ENCODE measurements at regions not wholly inside any gene's neighbourhood (a gene's known extent, or its start where the extent isn't known, plus 50 kb on each side); places are given as distances from the start of the nearest gene placed in this dataset.

DNA sequence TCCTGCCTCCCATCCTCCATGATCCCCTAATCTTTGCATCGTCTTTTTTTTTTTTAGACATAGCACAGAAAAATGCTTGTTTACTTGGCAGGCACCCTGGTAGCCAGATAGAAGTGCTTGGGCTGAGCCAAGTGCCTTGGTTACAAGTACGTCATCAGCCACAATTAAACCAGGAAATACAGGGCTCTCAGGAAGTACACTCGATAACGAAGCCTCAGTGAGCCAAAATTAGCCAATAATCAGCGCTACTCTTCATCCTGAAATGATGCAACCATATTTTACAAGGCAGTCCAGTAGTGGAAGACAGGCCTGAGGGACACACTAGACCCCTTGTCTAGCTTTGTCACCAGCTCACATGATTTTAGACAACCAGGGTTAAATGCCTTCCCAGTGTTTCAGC, 194.0 kb upstream of the NBEA start:
- Histone ChIP-seq H3K4me3 (ENCODE audit: low read depth in 1 of 2, low read length in 2 of 2) (no peak overlapping the region), H3K4me1 (ENCODE audit: control insufficient read depth in 1 of 2, insufficient read depth in 2 of 2, low read length in 2 of 2) (peaks cover 4 to 7% of the 10 kb centered on the region in 2 donors), H3K9ac (ENCODE audit: low read depth in 1 of 2, low read length in 2 of 2) (no peak overlapping the region), H3K27ac (ENCODE audit: low read depth, low read length) (peak overlapping the region; percentile 43), H3K9me3 (ENCODE audit: control insufficient read depth in 1 of 2, low read length in 2 of 2) (no peaks in the 10 kb centered on the region), H3K36me3 (ENCODE audit: control insufficient read depth in 1 of 2, insufficient read depth in 2 of 2, low read length in 2 of 2) (no peaks in the 10 kb centered on the region), H3K27me3 (ENCODE audit: control insufficient read depth in 1 of 2, insufficient read depth in 2 of 2, low read length in 2 of 2) (no peaks in the 10 kb centered on the region)

DNA sequence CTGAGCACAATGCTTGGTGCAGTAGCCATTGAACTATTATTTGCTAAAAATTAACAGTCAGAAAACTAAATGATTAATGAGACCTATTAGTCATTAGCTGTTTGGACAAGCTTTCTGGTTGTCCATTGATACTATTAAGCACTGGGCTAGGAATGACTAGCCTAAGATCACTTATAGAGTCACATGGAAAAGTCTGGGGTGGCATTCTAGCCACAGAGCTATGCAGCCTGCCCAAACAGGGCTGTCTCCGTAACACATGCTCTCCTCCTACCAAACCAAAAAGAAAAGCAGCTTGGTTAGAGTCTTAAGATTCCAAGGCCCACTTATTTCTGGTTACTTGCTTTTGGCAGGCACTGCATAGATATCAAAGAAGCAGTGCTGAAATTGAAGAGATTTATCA, 193.5 kb upstream of the NBEA start:
- H3K36me3 ChIP-seq (ENCODE audit: control insufficient read depth in 1 of 2, insufficient read depth in 2 of 2, low read length in 2 of 2), result no peaks in the 10 kb centered on the region
- H3K4me3 ChIP-seq (ENCODE audit: low read depth in 1 of 2, low read length in 2 of 2), result no peak overlapping the region
- no peaks in the 10 kb centered on the region for H3K9me3 ChIP-seq (ENCODE audit: control insufficient read depth in 1 of 2, low read length in 2 of 2)
- H3K27me3 ChIP-seq (ENCODE audit: control insufficient read depth in 1 of 2, insufficient read depth in 2 of 2, low read length in 2 of 2), result no peaks in the 10 kb centered on the region
- no peak overlapping the region for H3K9ac ChIP-seq (ENCODE audit: low read depth in 1 of 2, low read length in 2 of 2)
- H3K4me1 ChIP-seq (ENCODE audit: control insufficient read depth in 1 of 2, insufficient read depth in 2 of 2, low read length in 2 of 2), result peaks cover 4 to 7% of the 10 kb centered on the region in 2 donors
- peak overlapping the region; percentile 43 for H3K27ac ChIP-seq (ENCODE audit: low read depth, low read length)

DNA sequence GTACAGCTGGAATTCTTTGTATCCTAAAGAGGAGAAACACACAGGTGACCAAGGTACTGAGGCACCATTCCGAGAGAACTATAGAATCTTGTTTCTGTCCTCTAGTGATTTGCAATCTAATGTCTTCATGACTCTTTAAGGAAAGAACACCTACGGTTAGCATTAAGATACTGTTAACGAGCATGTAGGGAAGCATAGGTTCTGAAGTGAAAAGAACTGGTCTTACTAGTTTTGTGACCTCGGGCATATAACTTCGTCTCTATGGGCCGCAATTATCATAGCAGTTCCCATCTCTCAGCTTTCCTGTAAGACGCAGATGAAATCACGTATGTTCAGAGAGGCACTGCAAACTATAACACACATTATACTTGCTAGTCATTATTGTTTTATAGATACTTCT, 193.0 kb upstream of the NBEA start:
- H3K27ac ChIP-seq (ENCODE audit: low read depth, low read length), result no peak overlapping the region
- H3K9ac ChIP-seq (ENCODE audit: low read depth in 1 of 2, low read length in 2 of 2), result no peak overlapping the region
- H3K9me3 ChIP-seq (ENCODE audit: control insufficient read depth in 1 of 2, low read length in 2 of 2), result no peaks in the 10 kb centered on the region
- H3K36me3 ChIP-seq (ENCODE audit: control insufficient read depth in 1 of 2, insufficient read depth in 2 of 2, low read length in 2 of 2), result no peaks in the 10 kb centered on the region
- H3K27me3 ChIP-seq (ENCODE audit: control insufficient read depth in 1 of 2, insufficient read depth in 2 of 2, low read length in 2 of 2), result no peaks in the 10 kb centered on the region
- H3K4me1 ChIP-seq (ENCODE audit: control insufficient read depth in 1 of 2, insufficient read depth in 2 of 2, low read length in 2 of 2), result peaks cover 4 to 7% of the 10 kb centered on the region in 2 donors
- no peak overlapping the region for H3K4me3 ChIP-seq (ENCODE audit: low read depth in 1 of 2, low read length in 2 of 2)

DNA sequence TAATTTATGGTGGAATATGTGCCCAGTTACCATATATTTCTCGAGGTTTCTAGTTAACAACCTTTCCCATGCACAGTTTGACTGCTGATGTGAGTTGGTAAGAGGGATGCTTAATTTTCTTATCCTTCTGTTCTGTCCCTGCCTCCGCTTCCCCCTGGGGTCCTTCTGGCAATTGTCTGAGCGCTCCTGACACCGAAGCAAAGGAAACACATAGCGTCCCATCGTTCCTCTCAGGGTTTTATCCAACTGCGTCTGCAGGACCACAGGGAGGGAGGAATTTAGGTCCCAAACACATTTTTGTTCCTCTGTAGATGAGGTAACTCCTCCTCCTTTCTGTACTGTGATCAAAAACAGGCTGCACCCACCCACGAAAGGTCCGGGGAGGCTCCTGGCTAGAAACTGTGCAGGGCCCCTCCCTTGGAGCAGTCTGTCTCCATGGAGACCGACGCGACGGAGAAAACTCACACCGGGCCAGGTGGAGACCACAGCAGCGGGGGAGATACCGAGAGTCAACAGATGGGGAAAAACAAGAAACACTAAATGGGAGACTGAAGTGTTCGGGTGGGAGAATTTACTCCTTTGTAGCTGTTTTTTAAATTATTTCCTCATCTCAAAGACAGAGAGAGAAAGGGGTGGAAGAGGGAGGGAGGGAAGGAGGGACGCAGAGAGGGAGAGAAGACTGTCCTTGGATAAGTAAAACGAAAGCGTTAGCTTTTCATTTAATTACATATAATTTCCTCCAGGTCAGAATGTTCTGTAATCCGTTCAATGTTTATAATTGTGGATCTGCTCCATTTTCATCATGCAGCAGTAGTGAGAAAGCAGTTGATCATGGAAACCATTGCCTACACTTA, 191.8 kb upstream of the NBEA start:
- Histone ChIP-seq H3K4me3 (ENCODE audit: low read depth in 1 of 2, low read length in 2 of 2) (peak overlapping the region; percentile 26 to 40), H3K9ac (ENCODE audit: low read depth in 1 of 2, low read length in 2 of 2) (no peak overlapping the region), H3K9me3 (ENCODE audit: control insufficient read depth in 1 of 2, low read length in 2 of 2) (no peaks in the 10 kb centered on the region), H3K36me3 (ENCODE audit: control insufficient read depth in 1 of 2, insufficient read depth in 2 of 2, low read length in 2 of 2) (no peaks in the 10 kb centered on the region), H3K4me1 (ENCODE audit: control insufficient read depth in 1 of 2, insufficient read depth in 2 of 2, low read length in 2 of 2) (peaks cover 4 to 7% of the 10 kb centered on the region in 2 donors), H3K27me3 (ENCODE audit: control insufficient read depth in 1 of 2, insufficient read depth in 2 of 2, low read length in 2 of 2) (no peaks in the 10 kb centered on the region), H3K27ac (ENCODE audit: low read depth, low read length) (no peak overlapping the region)

DNA sequence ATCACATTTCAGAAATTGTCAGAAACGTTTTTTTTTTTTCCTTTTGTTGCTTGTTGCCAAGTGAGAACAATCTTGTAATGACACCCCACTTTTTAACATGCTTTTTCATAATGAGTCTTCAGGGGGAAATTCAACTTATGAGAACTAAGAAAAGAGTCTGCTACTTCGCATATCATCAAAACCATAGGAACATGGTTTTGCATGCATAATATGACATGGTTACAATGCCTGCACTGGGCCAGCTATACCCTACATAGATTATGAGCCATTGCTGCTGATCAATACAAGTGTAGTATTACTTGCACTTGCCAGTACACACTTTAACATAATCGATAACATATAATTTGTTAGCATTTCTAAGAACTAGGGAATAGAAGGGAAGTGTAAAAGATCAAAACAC, 191.0 kb upstream of the NBEA start:
- Histone ChIP-seq H3K36me3 (ENCODE audit: control insufficient read depth in 1 of 2, insufficient read depth in 2 of 2, low read length in 2 of 2) (no peaks in the 10 kb centered on the region), H3K4me1 (ENCODE audit: control insufficient read depth in 1 of 2, insufficient read depth in 2 of 2, low read length in 2 of 2) (peaks cover 4 to 7% of the 10 kb centered on the region in 2 donors), H3K9ac (ENCODE audit: low read depth in 1 of 2, low read length in 2 of 2) (no peak overlapping the region), H3K27ac (ENCODE audit: low read depth, low read length) (no peak overlapping the region), H3K9me3 (ENCODE audit: control insufficient read depth in 1 of 2, low read length in 2 of 2) (no peaks in the 10 kb centered on the region), H3K27me3 (ENCODE audit: control insufficient read depth in 1 of 2, insufficient read depth in 2 of 2, low read length in 2 of 2) (no peaks in the 10 kb centered on the region), H3K4me3 (ENCODE audit: low read depth in 1 of 2, low read length in 2 of 2) (no peak overlapping the region)

DNA sequence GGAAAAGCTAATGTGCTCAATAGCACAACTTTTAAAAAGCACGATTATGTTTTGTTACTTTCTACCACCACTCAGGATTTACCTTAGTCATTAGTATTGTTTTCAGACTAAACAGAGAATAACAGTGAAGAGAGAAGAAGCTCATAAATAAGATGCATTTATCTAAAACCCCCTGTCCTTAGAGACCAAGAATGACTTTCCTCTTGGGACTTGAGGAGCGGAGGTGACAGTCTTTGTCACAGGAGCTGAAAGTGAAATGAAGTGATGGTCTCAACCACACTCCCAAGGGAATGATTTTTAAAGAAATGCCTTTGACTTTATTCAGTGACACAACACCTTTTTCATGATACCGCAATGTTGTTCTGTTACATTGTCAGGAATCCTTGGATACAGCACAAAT, 190.6 kb upstream of the NBEA start:
- Histone ChIP-seq H3K9me3 (ENCODE audit: control insufficient read depth in 1 of 2, low read length in 2 of 2) (no peaks in the 10 kb centered on the region), H3K9ac (ENCODE audit: low read depth in 1 of 2, low read length in 2 of 2) (no peak overlapping the region), H3K36me3 (ENCODE audit: control insufficient read depth in 1 of 2, insufficient read depth in 2 of 2, low read length in 2 of 2) (no peaks in the 10 kb centered on the region), H3K4me3 (ENCODE audit: low read depth in 1 of 2, low read length in 2 of 2) (no peak overlapping the region), H3K27me3 (ENCODE audit: control insufficient read depth in 1 of 2, insufficient read depth in 2 of 2, low read length in 2 of 2) (no peaks in the 10 kb centered on the region), H3K4me1 (ENCODE audit: control insufficient read depth in 1 of 2, insufficient read depth in 2 of 2, low read length in 2 of 2) (peaks cover 4 to 7% of the 10 kb centered on the region in 2 donors), H3K27ac (ENCODE audit: low read depth, low read length) (no peak overlapping the region)

DNA sequence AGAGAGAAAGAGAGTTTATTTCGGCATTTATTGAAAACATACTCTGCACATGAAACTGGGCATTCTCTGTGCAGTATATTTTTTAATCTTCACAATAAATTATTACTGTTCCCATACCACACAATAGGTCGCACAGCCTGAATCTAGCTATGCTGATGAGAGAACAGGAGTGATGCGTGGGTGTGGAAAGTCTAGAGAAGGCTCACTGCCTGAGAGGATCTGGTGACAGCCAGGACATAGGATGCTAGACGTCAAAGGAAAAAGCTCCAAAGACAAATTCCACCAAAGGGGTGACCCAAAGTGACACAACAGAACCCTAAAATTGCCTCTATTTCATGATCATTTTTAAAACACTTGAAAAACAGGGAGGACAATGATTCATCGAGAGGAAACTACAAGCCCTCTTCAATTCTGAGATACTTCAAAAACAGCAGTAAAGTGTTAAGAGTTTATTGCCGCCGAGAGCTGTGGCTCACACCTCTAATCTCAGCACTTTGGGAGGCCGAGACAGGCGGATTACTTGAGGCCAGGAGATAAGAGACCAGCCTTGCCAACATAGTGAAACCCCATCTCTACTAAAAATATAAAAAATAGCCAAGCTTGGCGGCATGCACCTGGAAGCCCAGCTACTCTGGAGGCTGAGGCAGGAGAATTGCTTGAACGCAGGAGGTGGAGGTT, 189.6 kb upstream of the NBEA start:
- no peaks in the 10 kb centered on the region for H3K36me3 ChIP-seq (ENCODE audit: control insufficient read depth in 1 of 2, insufficient read depth in 2 of 2, low read length in 2 of 2)
- H3K9ac ChIP-seq (ENCODE audit: low read depth in 1 of 2, low read length in 2 of 2), result no peak overlapping the region
- H3K27ac ChIP-seq (ENCODE audit: low read depth, low read length), result no peak overlapping the region
- H3K4me3 ChIP-seq (ENCODE audit: low read depth in 1 of 2, low read length in 2 of 2), result no peak overlapping the region
- no peaks in the 10 kb centered on the region for H3K9me3 ChIP-seq (ENCODE audit: control insufficient read depth in 1 of 2, low read length in 2 of 2)
- H3K4me1 ChIP-seq (ENCODE audit: control insufficient read depth in 1 of 2, insufficient read depth in 2 of 2, low read length in 2 of 2), result peaks cover 4 to 7% of the 10 kb centered on the region in 2 donors
- no peaks in the 10 kb centered on the region for H3K27me3 ChIP-seq (ENCODE audit: control insufficient read depth in 1 of 2, insufficient read depth in 2 of 2, low read length in 2 of 2)

DNA sequence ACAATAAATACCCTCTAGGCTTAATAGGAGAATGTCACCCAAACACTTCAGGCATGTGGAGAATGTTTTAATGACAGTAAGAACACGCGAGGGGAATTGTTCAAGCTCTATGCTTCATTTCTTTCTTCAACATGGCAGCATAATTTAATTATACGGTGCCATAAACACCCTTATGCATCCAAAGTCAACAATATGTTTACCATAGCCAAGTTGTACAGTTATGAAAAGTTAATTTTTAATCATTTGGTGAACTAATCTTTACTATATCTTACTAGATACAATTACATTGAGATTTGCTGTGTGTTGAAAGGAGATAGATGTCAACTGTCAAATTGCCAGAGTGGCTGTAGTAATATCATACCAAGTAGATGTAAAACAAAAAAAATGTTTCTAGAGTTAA, 185.9 kb upstream of the NBEA start:
- Histone ChIP-seq H3K36me3 (ENCODE audit: control insufficient read depth in 1 of 2, insufficient read depth in 2 of 2, low read length in 2 of 2) (no peaks in the 10 kb centered on the region), H3K4me3 (ENCODE audit: low read depth in 1 of 2, low read length in 2 of 2) (no peak overlapping the region), H3K27me3 (ENCODE audit: control insufficient read depth in 1 of 2, insufficient read depth in 2 of 2, low read length in 2 of 2) (no peaks in the 10 kb centered on the region)

DNA sequence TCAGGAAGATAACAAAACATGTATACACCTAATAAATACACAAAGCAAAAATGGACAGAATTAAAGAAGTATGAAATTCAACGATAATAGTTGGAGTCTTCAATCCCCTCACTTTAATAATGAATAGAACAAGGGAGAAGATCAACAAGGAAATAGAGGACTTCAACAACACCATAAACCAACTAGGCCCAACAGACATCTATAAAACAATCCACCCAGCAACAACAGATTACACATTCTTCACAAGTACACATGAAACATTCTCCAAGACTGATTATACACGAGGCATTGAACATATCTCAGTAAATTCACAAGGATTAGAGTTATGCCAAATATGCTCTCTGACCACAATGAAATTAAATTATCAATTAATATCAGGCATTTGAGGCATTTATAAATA, 185.5 kb upstream of the NBEA start:
- Histone ChIP-seq H3K4me3 (ENCODE audit: low read depth in 1 of 2, low read length in 2 of 2) (no peak overlapping the region), H3K4me1 (ENCODE audit: control insufficient read depth in 1 of 2, insufficient read depth in 2 of 2, low read length in 2 of 2) (no peaks in the 10 kb centered on the region), H3K36me3 (ENCODE audit: control insufficient read depth in 1 of 2, insufficient read depth in 2 of 2, low read length in 2 of 2) (no peaks in the 10 kb centered on the region), H3K27ac (ENCODE audit: low read depth, low read length) (no peak overlapping the region), H3K27me3 (ENCODE audit: control insufficient read depth in 1 of 2, insufficient read depth in 2 of 2, low read length in 2 of 2) (no peaks in the 10 kb centered on the region), H3K9ac (ENCODE audit: low read depth in 1 of 2, low read length in 2 of 2) (no peak overlapping the region), H3K9me3 (ENCODE audit: control insufficient read depth in 1 of 2, low read length in 2 of 2) (no peaks in the 10 kb centered on the region)

More for the DNA sequence above, 185.9 kb upstream of the NBEA start:
- Histone ChIP-seq H3K27ac (ENCODE audit: low read depth, low read length) (no peak overlapping the region), H3K9me3 (ENCODE audit: control insufficient read depth in 1 of 2, low read length in 2 of 2) (no peaks in the 10 kb centered on the region), H3K9ac (ENCODE audit: low read depth in 1 of 2, low read length in 2 of 2) (no peak overlapping the region), H3K4me1 (ENCODE audit: control insufficient read depth in 1 of 2, insufficient read depth in 2 of 2, low read length in 2 of 2) (no peaks in the 10 kb centered on the region)

DNA sequence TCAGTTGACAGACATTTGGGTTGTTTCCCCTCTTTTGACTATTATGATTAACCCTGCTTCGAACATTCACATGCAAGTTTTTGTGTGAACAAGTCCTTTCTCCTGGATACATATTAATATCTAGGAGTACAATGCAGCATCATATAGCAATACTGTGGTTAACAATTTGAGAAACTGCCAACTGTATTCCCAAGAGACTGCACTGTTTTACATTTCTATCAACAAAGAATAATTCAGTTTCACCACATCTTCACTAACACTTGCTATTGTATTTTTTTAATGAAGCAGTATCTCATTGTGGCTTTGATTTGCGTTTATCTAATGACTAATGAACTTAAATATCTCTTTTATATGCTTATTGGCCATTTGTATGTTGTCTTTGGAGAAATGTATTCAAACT, 184.6 kb upstream of the NBEA start:
- Histone ChIP-seq H3K36me3 (ENCODE audit: control insufficient read depth in 1 of 2, insufficient read depth in 2 of 2, low read length in 2 of 2) (no peaks in the 10 kb centered on the region), H3K4me1 (ENCODE audit: control insufficient read depth in 1 of 2, insufficient read depth in 2 of 2, low read length in 2 of 2) (no peaks in the 10 kb centered on the region), H3K9ac (ENCODE audit: low read depth in 1 of 2, low read length in 2 of 2) (no peak overlapping the region), H3K27me3 (ENCODE audit: control insufficient read depth in 1 of 2, insufficient read depth in 2 of 2, low read length in 2 of 2) (no peaks in the 10 kb centered on the region), H3K27ac (ENCODE audit: low read depth, low read length) (no peak overlapping the region), H3K9me3 (ENCODE audit: control insufficient read depth in 1 of 2, low read length in 2 of 2) (no peaks in the 10 kb centered on the region), H3K4me3 (ENCODE audit: low read depth in 1 of 2, low read length in 2 of 2) (no peak overlapping the region)

Measured in duodenal mucosa (tissue), 2 donors.